Mammary epithelial cell (primary cell): ENCODE measurements at regions not wholly inside any gene's neighbourhood (a gene's known extent, or its start where the extent isn't known, plus 50 kb on each side); places are given as distances from the start of the nearest gene placed in this dataset.

ENCODE experiments used
- EZH2 ChIP-seq: IDR thresholded peaks from 2 replicates; pipeline ENCODE4 v1.6.1; 2012; ENCODE audit warnings: low read length, inconsistent platforms, borderline replicate concordance
- TF ChIP-seq, protein P1 (sequence below), 2 donors: IDR thresholded peaks in 1 of 2; conservative IDR thresholded peaks in 1 of 2; 2 replicates each; pipeline ENCODE4 v1.5.1; 2011 to 2012; ENCODE audit warnings: inconsistent platforms in 2 of 2, low read length in 2 of 2, mild to moderate bottlenecking in 2 of 2, control low read depth in 1 of 2, low read depth in 1 of 2; ENCODE audit not compliant: insufficient read depth in 1 of 2; ENCODE audit errors: extremely low read depth in 1 of 2

DNA sequence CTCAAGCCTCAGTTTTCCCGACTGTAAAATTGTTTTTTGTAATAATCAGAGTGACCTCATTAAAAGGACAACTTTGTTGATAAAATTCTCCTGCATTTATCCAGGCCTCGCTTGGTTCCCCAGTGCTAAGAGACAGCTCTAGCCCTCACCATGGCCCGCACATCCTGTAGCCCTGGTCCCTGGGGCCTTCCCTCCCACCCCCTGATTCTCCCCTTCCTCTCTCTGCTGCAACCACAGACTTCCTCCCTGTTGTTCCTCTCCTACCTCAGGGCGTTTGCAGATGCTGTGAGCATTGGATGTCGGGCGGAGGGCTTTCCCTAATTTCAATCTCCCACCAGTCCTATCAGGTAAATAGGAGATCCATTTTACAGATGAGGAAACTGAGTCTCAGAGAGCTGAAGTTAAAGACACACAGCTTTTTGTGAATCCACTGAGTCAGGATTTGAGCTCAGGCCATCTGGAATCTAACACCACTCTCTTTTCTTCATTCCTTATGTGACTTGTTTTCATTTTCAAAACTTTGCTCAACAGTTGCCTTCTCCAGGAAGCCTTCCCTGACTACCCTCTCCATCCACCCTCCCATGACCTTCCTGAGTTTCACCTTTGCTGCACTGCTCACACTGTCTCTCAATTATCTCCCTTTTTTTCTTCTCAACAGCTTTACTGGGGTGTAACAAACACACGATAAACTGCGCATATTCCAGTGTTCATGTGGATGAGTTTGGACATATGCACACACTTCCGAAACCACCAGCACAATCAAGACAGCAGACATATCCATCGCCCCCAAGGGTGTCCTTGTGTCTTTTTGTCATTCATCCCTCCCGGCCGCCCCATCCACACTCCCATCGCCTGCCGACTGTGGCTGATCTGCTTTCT, 107.1 kb downstream of the CEBPB start:
- TF ChIP-seq, protein P1, sequence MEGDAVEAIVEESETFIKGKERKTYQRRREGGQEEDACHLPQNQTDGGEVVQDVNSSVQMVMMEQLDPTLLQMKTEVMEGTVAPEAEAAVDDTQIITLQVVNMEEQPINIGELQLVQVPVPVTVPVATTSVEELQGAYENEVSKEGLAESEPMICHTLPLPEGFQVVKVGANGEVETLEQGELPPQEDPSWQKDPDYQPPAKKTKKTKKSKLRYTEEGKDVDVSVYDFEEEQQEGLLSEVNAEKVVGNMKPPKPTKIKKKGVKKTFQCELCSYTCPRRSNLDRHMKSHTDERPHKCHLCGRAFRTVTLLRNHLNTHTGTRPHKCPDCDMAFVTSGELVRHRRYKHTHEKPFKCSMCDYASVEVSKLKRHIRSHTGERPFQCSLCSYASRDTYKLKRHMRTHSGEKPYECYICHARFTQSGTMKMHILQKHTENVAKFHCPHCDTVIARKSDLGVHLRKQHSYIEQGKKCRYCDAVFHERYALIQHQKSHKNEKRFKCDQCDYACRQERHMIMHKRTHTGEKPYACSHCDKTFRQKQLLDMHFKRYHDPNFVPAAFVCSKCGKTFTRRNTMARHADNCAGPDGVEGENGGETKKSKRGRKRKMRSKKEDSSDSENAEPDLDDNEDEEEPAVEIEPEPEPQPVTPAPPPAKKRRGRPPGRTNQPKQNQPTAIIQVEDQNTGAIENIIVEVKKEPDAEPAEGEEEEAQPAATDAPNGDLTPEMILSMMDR (conservative IDR thresholded peaks at IDR 0.05 in 1 of 2, IDR thresholded peaks at IDR 0.05 in 1 of 2; ENCODE audit: extremely low read depth in 1 of 2, insufficient read depth in 1 of 2, low read depth in 1 of 2, low read length in 2 of 2): no peak
- TF ChIP-seq EZH2: no peak
